ENCODE measurements at regions not wholly inside any gene's neighbourhood (a gene's known extent, or its start where the extent isn't known, plus 50 kb on each side); places are given as distances from the start of the nearest gene placed in this dataset.

- Mint-ChIP-seq H3K36me3 (peaks cover 10% of the 10 kb centered on the region), H3K27ac (peak overlapping the region; percentile 76), H3K27me3 (no peaks in the 10 kb centered on the region), H3K4me3 (peak overlapping the region; percentile 81), H3K9me3 (no peaks in the 10 kb centered on the region), H3K4me1 (peaks cover 18% of the 10 kb centered on the region)
- POLR2A ChIA-PET = interaction anchor here (0.6 to 1.8 kb wide), 7 partner anchors 14 to 241 kb away, joined by 3 to 11 read pairs (median 3); no protein-coding TSS in a partner anchor
- peak; percentile 73 for DNase-seq
- peak; percentile 65 for ATAC-seq (ENCODE audit: low read depth)
Measured at GRCh38 chr9:129496473-129497004, 124.4 kb downstream of the C9orf50 start.

- peak overlapping the region; percentile 81 for H3K4me3 Mint-ChIP-seq
- ATAC-seq (ENCODE audit: low read depth) = peak; percentile 79
- no peaks in the 10 kb centered on the region for H3K27me3 Mint-ChIP-seq
- peak; percentile 87 for DNase-seq
- peaks cover 10% of the 10 kb centered on the region for H3K36me3 Mint-ChIP-seq
- peak overlapping the region; percentile 65 for H3K27ac Mint-ChIP-seq
- peaks cover 21% of the 10 kb centered on the region for H3K4me1 Mint-ChIP-seq
- H3K9me3 Mint-ChIP-seq = no peaks in the 10 kb centered on the region
- POLR2A ChIA-PET = interaction anchor here (0.6 to 1.7 kb wide), 6 partner anchors 13 to 242 kb away, joined by 3 to 8 read pairs (median 3); no protein-coding TSS in a partner anchor
Measured at GRCh38 chr9:129495620-129496472, 125.1 kb downstream of the C9orf50 start.

GRCh38 chr9:129494113-129494789, 126.7 kb downstream of the C9orf50 start:
- Mint-ChIP-seq H3K4me3 (no peak overlapping the region), H3K27ac (no peak overlapping the region), H3K9me3 (no peaks in the 10 kb centered on the region), H3K27me3 (no peaks in the 10 kb centered on the region), H3K36me3 (peaks cover 12% of the 10 kb centered on the region), H3K4me1 (peaks cover 31% of the 10 kb centered on the region)
- ATAC-seq (ENCODE audit: low read depth) (no peak), DNase-seq (no peak)
- POLR2A ChIA-PET = interaction anchor here (1.6 to 2.1 kb wide), 2 partner anchors 11 to 34 kb away, joined by 5 to 7 read pairs; no protein-coding TSS in a partner anchor

GRCh38 chr9:129493706-129494047, 127.2 kb downstream of the C9orf50 start:
- Mint-ChIP-seq H3K36me3 (peaks cover 14% of the 10 kb centered on the region), H3K27ac (no peak overlapping the region), H3K4me1 (peaks cover 34% of the 10 kb centered on the region), H3K27me3 (no peaks in the 10 kb centered on the region), H3K4me3 (no peak overlapping the region), H3K9me3 (no peaks in the 10 kb centered on the region)
- POLR2A ChIA-PET = interaction anchor here (0.5 to 2.1 kb wide), 3 partner anchors 10 to 111 kb away, joined by 3 to 7 read pairs (median 5); no protein-coding TSS in a partner anchor
- DNase-seq = no peak
- no peak for ATAC-seq (ENCODE audit: low read depth)

- Mint-ChIP-seq H3K27me3 (no peaks in the 10 kb centered on the region), H3K4me1 (peaks cover 34% of the 10 kb centered on the region), H3K36me3 (peaks cover 14% of the 10 kb centered on the region), H3K9me3 (no peaks in the 10 kb centered on the region), H3K4me3 (no peak overlapping the region), H3K27ac (no peak overlapping the region)
- POLR2A ChIA-PET = interaction anchor here (0.5 to 2.1 kb wide), 4 partner anchors 10 to 110 kb away, joined by 3 to 7 read pairs (median 4); no protein-coding TSS in a partner anchor
- no peak for DNase-seq
- ATAC-seq (ENCODE audit: low read depth) = no peak
Measured at GRCh38 chr9:129493002-129493705, 127.7 kb downstream of the C9orf50 start.

- POLR2A ChIA-PET = no interaction called here
- no peaks in the 10 kb centered on the region for H3K9me3 Mint-ChIP-seq
- H3K27me3 Mint-ChIP-seq = no peaks in the 10 kb centered on the region
- no peak overlapping the region for H3K4me3 Mint-ChIP-seq
- H3K27ac Mint-ChIP-seq = no peak overlapping the region
- peaks cover 12% of the 10 kb centered on the region for H3K36me3 Mint-ChIP-seq
- no peak for DNase-seq
- peaks cover 42% of the 10 kb centered on the region for H3K4me1 Mint-ChIP-seq
- ATAC-seq (ENCODE audit: low read depth) = no peak
Measured at GRCh38 chr9:129491487-129491855, 129.4 kb downstream of the C9orf50 start.

GRCh38 chr9:129490583-129491486, 130.1 kb downstream of the C9orf50 start:
- DNase-seq (no peak), ATAC-seq (ENCODE audit: low read depth) (no peak)
- Mint-ChIP-seq H3K27ac (peak overlapping the region; percentile 91), H3K4me1 (peaks cover 39% of the 10 kb centered on the region), H3K9me3 (no peaks in the 10 kb centered on the region), H3K36me3 (peaks cover 12% of the 10 kb centered on the region), H3K27me3 (no peaks in the 10 kb centered on the region), H3K4me3 (peak overlapping the region; percentile 86)
- POLR2A ChIA-PET = interaction anchor here (1.9 to 2.2 kb wide), 2 partner anchors 30 to 320 kb away, joined by 6 to 14 read pairs; no protein-coding TSS in a partner anchor

- DNase-seq (peak; percentile 66), ATAC-seq (ENCODE audit: low read depth) (peak; percentile 38)
- POLR2A ChIA-PET = interaction anchor here (0.6 to 2.2 kb wide), 5 partner anchors 19 to 319 kb away, joined by 3 to 14 read pairs (median 6); no protein-coding TSS in a partner anchor
- H3K36me3 Mint-ChIP-seq = peaks cover 10% of the 10 kb centered on the region
- peak overlapping the region; percentile 91 for H3K27ac Mint-ChIP-seq
- H3K4me1 Mint-ChIP-seq = peaks cover 40% of the 10 kb centered on the region
- no peaks in the 10 kb centered on the region for H3K27me3 Mint-ChIP-seq
- H3K9me3 Mint-ChIP-seq = no peaks in the 10 kb centered on the region
- peak overlapping the region; percentile 86 for H3K4me3 Mint-ChIP-seq
Measured at GRCh38 chr9:129489838-129490582, 130.9 kb downstream of the C9orf50 start.

GRCh38 chr9:129487658-129488483, 133.0 kb downstream of the C9orf50 start:
- POLR2A ChIA-PET = no interaction called here
- H3K36me3 Mint-ChIP-seq = peaks cover 10% of the 10 kb centered on the region
- H3K27ac Mint-ChIP-seq = peak overlapping the region; percentile 88
- ATAC-seq (ENCODE audit: low read depth) (peak; percentile 32), DNase-seq (no peak)
- no peaks in the 10 kb centered on the region for H3K27me3 Mint-ChIP-seq
- peaks cover 40% of the 10 kb centered on the region for H3K4me1 Mint-ChIP-seq
- H3K4me3 Mint-ChIP-seq = peak overlapping the region; percentile 79
- no peaks in the 10 kb centered on the region for H3K9me3 Mint-ChIP-seq

- DNase-seq (no peak), ATAC-seq (ENCODE audit: low read depth) (no peak)
- Mint-ChIP-seq H3K4me3 (no peak overlapping the region), H3K36me3 (peaks cover 7% of the 10 kb centered on the region), H3K27ac (peak overlapping the region; percentile 82), H3K9me3 (no peaks in the 10 kb centered on the region), H3K27me3 (no peaks in the 10 kb centered on the region), H3K4me1 (peaks cover 37% of the 10 kb centered on the region)
- POLR2A ChIA-PET = no interaction called here
Measured at GRCh38 chr9:129486756-129487657, 133.9 kb downstream of the C9orf50 start.
